WI38 (cell line): ENCODE measurements at regions not wholly inside any gene's neighbourhood (a gene's known extent, or its start where the extent isn't known, plus 50 kb on each side); places are given as distances from the start of the nearest gene placed in this dataset.
"Not testable (repeated sequence)": the region's sequence is repeated elsewhere in the genome, so short reads cannot be mapped to it uniquely, and the experiment has no call there.

ENCODE experiments used
- H3K4me3 ChIP-seq: 2 replicates; pipeline ENCODE4 v1.5.1; 2011; ENCODE audit warnings: low read depth, mild to moderate bottlenecking, control low read depth, low read length
- TF ChIP-seq, protein P1 (sequence below): IDR thresholded peaks from 2 replicates; pipeline ENCODE4 v1.5.1; 2012; ENCODE audit warnings: low read depth, mild to moderate bottlenecking, control low read depth, low read length

DNA sequence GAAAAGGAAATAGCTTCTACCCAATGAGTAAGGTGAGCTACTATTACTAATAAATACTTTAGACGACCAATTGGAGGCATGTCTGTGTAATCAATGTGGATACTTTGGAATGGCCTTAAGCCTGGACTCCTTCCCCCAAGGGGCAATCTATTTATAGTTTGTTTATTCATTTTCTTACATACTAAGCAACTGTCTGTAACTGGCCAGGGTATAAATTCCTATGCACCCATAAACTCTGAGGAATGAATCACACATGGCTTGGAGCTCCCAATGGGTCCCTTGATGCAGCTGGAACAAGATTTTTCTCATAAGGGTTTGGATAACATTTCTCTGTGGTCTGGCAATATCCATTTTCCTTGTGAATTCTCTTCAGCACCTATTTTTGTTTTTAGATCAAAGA is 506.8 kb downstream of the EDEM1 start:
- TF ChIP-seq, protein P1, sequence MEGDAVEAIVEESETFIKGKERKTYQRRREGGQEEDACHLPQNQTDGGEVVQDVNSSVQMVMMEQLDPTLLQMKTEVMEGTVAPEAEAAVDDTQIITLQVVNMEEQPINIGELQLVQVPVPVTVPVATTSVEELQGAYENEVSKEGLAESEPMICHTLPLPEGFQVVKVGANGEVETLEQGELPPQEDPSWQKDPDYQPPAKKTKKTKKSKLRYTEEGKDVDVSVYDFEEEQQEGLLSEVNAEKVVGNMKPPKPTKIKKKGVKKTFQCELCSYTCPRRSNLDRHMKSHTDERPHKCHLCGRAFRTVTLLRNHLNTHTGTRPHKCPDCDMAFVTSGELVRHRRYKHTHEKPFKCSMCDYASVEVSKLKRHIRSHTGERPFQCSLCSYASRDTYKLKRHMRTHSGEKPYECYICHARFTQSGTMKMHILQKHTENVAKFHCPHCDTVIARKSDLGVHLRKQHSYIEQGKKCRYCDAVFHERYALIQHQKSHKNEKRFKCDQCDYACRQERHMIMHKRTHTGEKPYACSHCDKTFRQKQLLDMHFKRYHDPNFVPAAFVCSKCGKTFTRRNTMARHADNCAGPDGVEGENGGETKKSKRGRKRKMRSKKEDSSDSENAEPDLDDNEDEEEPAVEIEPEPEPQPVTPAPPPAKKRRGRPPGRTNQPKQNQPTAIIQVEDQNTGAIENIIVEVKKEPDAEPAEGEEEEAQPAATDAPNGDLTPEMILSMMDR: no peak
- no peak overlapping the region for H3K4me3 ChIP-seq

DNA sequence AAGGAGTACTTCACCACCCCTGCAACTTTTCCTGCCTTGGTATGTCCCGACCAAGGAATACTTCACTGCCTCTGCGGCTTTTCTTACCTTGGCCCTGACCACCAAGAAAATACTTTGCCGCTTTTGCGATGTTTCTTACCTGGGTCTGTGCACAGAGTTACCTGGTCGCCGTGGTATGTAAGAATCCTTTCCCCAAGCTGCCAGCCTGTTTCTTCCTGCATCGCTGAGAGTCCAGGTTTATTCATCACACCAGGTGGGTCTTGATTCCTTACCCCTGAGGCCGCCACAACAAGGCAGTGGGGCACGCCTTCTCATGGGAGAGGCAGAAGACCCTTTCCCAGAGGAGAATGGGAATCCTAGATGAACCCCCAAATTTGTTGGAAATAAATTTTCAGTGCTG is 511.3 kb downstream of the EDEM1 start:
- TF ChIP-seq, protein P1: no peak
- no peak overlapping the region for H3K4me3 ChIP-seq

DNA sequence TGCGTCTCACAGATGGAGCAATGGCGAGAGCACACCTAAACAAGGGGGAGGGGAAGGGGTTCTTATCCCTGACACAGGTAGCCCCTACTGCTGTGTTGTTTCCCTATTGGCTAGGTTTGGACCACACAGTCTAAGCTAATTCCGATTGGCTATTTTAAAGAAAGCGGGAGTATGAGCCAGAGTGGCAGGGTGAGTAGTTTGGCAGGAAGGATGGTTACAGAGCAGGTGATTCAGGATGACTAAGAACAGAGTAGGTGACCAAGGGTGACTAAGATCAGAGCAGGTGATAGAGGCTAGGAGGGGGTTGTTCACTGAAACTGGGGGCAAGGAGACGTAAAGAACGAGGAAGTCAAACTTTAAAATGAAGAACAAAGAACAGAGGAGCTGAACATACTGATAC is 511.8 kb downstream of the EDEM1 start:
- TF ChIP-seq, protein P1: no peak
- H3K4me3 ChIP-seq: no peak overlapping the region

DNA sequence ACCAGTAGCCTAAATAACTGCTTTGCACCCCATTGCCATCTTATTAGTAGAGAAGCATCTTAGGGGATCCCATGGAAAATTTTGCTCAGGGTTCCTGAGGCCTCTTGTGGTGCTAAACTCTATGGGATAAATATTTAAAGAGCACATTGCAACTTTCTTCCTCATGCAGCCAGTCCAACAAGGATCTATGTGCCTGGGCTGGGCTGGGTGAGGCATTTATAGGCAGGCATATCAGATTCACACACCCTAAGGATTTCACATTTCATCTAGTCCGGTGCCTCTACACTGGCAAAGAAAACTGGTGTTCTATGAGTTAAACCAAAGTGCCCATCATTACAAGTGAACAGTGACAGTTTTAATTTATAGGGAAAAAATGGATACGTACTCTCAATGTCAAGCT is 512.3 kb downstream of the EDEM1 start:
- H3K4me3 ChIP-seq: no peak overlapping the region

GRCh38 chr3:5701005-5701404 is 513.5 kb downstream of the EDEM1 start:
- not testable (repeated sequence) for H3K4me3 ChIP-seq

More for the DNA sequence above, 512.3 kb downstream of the EDEM1 start:
- TF ChIP-seq, protein P1: no peak

DNA sequence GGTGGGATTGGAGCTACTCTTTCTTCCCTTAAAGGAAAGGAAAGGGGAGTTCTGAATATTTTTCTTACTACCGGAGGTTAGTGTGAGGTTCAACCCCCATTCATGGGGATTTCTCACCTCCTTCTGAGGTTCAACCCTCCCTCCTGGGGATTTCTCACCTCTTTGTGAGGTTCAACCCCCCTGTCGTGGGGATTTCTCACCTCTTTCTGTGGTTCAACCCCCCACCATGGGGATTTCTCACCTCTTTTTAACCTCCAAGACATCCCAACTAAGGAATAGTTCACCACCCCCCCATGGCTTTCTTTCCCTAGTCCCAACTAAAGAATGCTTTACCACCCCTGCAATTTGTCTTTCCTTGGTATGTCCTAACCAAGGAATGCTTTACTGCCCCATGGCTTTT is 520.3 kb downstream of the EDEM1 start:
- no peak overlapping the region for H3K4me3 ChIP-seq
- TF ChIP-seq, protein P1: no peak

DNA sequence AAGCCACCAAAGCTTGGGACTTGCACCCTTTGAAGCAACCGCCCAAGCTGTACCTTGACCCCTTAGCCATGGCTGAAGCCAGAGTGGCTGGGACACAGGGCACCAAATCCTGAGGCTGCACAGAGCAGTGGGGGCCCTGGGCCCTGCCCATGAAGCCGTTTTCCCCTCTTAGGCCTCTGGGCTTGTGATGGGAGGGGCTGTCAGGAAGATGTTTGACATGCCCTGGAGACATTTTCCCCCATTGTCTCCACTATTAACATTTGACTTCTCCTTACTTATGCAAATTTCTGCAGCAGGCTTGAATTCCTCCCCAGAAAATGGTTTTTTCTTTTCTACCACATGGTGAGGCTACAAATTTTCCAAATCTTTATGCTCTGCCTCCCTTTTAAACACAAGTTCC is 522.2 kb downstream of the EDEM1 start:
- no peak overlapping the region for H3K4me3 ChIP-seq
- TF ChIP-seq, protein P1: no peak

DNA sequence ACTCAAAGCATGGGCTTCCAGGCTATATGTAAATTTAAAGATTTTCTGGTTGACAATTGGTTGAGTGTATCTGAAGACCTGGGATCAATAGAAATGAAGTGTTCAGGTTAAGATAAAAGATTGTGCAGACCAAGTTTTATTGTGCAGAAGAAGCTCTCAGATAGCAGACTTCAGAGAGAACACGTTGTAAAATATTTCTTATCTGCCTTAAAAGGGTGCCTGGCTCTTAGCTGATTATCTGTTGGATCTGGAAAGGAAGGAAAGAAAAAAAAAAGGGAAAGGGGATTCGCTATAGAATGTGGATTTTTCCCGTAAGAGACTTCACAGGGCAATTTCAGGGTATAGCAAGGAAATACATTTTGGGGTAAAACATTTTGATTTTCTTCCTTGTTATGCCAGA is 523.2 kb downstream of the EDEM1 start:
- TF ChIP-seq, protein P1: no peak
- no peak overlapping the region for H3K4me3 ChIP-seq
